NB4 (cell line): ENCODE measurements at regions not wholly inside any gene's neighbourhood (a gene's known extent, or its start where the extent isn't known, plus 50 kb on each side); places are given as distances from the start of the nearest gene placed in this dataset.

Experiments
- DNase-seq: peaks from one replicate; pipeline ENCODE4 v3.0.0; 2010; ENCODE audit warnings: low read depth
- H3K4me3 ChIP-seq: one replicate; pipeline ENCODE4 v1.5.1; 2011; ENCODE audit warnings: mild to moderate bottlenecking, low read depth, low read length, moderate library complexity
- MYC ChIP-seq: IDR thresholded peaks from 2 replicates; pipeline ENCODE4 v1.6.1; 2011; ENCODE audit warnings: low read depth, low read length
- POLR2A ChIP-seq: IDR thresholded peaks from 2 replicates; pipeline ENCODE4 v1.6.1; 2011; ENCODE audit warnings: mild to moderate bottlenecking; ENCODE audit not compliant: insufficient read length; ENCODE audit errors: extremely low read depth
- TF ChIP-seq, protein P1 (sequence below): IDR thresholded peaks from one replicate; pipeline ENCODE4 v1.5.1; 2012; ENCODE audit warnings: low read depth, low read length
- TF ChIP-seq, protein P2 (sequence below): IDR thresholded peaks from 2 replicates; pipeline ENCODE4 v1.6.1; 2011; ENCODE audit warnings: low read depth, low read length

DNA sequence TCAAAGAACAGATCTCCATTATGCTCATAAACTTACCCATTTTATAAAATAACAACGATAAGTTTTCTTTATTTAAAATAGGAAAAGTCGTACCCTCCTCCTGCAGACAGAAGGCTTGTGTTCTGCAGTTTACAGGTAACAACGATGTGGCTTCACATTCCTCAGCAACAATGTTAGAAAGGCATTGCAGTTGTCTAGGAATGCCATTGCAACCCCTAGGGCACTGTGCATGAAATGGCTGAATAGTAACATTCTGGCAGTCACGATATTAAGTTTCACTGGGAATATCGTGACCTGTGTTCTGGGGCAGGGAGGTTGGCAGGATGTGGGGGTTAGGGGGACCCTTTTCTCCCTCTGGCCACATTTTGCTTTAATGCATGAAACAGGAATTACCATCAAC is 331.9 kb downstream of the DEPDC1B start:
- TF ChIP-seq, protein P1, sequence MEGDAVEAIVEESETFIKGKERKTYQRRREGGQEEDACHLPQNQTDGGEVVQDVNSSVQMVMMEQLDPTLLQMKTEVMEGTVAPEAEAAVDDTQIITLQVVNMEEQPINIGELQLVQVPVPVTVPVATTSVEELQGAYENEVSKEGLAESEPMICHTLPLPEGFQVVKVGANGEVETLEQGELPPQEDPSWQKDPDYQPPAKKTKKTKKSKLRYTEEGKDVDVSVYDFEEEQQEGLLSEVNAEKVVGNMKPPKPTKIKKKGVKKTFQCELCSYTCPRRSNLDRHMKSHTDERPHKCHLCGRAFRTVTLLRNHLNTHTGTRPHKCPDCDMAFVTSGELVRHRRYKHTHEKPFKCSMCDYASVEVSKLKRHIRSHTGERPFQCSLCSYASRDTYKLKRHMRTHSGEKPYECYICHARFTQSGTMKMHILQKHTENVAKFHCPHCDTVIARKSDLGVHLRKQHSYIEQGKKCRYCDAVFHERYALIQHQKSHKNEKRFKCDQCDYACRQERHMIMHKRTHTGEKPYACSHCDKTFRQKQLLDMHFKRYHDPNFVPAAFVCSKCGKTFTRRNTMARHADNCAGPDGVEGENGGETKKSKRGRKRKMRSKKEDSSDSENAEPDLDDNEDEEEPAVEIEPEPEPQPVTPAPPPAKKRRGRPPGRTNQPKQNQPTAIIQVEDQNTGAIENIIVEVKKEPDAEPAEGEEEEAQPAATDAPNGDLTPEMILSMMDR: no peak
- TF ChIP-seq MYC (no peak), POLR2A (no peak)
- TF ChIP-seq, protein P2, sequence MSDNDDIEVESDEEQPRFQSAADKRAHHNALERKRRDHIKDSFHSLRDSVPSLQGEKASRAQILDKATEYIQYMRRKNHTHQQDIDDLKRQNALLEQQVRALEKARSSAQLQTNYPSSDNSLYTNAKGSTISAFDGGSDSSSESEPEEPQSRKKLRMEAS: no peak
- no peak for DNase-seq
- no peak overlapping the region for H3K4me3 ChIP-seq

DNA sequence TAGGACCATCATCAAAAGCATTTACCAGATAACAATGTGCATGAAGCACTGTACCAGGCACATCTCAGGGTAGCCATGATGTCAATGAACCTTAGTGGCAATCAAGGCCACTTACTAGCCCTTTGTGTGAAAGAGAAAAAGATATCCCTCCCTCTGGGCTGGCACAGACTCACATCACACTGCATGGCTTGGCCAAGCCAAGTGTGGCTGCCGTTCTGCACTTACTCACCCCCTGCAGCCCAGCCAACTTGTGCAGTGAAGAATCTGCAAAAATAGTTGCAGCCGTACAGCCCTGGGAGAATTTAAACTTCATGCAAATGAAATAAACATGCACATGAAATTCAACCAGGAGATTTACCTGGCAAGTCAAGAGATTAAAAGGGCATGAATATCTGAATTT is 333.5 kb downstream of the DEPDC1B start:
- no peak for DNase-seq
- TF ChIP-seq MYC: no peak
- TF ChIP-seq POLR2A: no peak
- TF ChIP-seq, protein P2: no peak
- TF ChIP-seq, protein P1: no peak
- H3K4me3 ChIP-seq: no peak overlapping the region

DNA sequence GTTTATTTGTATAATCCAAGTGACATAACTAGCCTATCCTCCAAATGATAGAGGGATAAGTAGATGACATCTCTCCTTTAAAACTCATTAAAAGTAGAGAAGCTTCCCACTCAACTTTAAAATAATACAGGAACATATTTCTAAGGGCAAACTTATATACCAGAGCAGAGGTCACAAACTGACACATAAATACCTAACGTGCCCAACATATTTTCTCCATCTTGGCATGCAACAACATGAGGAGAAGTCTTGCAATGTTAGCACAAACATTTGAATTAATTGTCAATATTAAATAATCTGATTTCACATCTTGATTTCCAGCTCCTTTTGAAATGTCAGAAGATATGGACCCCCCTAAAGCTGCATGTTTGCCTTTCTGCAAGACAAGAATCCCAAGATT is 335.0 kb downstream of the DEPDC1B start:
- H3K4me3 ChIP-seq: no peak overlapping the region
- DNase-seq: no peak
- no peak for TF ChIP-seq POLR2A
- TF ChIP-seq MYC: no peak
- TF ChIP-seq, protein P1: no peak
- TF ChIP-seq, protein P2: no peak

DNA sequence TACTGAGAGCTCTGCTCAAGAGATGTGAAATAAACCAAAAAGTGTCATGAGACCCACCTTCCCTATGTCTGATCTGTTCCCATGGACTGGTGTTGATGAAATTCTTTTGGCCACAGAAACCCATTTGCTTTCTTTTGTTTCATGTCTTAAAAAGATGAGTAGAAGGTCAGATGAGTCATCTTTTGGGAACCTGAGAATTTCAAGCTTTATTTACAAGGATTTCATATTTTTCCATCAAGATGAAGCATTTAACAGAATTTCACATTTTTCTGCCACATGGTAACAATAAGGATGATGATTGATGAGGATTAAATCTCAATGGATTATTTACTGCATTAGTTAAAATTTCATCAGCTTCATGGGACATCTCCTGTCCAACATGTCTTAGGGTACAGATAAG is 337.8 kb downstream of the DEPDC1B start:
- no peak overlapping the region for H3K4me3 ChIP-seq
- DNase-seq: no peak
- TF ChIP-seq POLR2A (no peak), MYC (no peak)
- TF ChIP-seq, protein P2: no peak

DNA sequence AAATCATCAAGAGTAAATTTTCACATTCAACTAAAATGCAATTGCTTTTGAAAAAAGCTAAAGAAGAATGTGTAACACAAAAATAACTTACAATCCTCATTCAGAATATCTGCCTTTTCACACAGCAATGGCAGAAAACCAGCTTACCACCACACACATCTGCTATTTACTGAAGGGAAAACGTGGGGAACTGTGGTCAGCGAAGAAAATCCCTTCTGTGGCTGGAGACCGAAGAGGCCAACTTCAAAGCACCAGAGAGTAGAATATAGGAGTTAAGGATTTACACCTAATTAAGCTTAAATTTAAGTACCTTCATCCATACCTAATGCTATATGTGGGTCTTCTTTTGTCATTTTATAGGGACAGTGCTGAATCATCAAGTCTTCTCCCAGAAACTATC is 339.6 kb downstream of the DEPDC1B start:
- TF ChIP-seq POLR2A: no peak
- DNase-seq: no peak
- no peak overlapping the region for H3K4me3 ChIP-seq

DNA sequence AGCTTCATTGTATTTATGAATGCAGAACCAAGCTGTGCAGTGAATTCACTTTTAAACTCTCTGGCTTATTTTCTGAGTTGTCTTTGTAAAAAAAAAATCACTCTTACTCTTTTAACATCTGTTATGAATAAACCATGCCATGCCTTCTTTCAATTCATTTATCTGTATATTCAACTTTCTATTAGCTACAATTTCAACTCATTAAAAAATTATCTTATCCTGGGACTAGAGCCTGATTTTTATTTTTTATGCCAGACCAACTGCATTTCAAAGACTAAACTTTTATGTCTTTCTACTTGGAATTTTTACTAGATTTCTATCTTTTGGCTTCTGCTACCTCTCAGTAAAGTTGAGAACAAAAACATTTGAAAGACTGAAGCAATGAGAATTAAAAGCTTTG is 342.7 kb downstream of the DEPDC1B start:
- DNase-seq: no peak
- no peak overlapping the region for H3K4me3 ChIP-seq
- TF ChIP-seq POLR2A: no peak

DNA sequence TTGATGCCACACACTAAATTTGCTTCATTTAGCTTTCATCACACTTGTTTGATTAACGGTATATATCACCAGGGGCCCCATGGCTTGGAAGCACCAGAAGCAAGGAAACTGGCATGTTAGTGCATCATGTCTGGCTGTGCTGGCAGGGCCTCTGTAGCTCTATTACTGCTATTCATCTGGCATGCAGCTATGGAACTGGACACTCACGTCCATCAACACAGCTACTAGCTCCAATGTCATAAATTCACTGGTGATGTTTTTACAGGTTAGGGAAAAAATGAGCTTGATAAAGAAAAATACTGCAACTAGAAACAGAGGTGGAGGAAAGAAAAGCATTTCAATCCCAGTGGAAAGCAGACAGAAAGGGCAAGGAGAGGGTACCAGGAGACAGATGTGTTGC is 343.2 kb downstream of the DEPDC1B start:
- TF ChIP-seq, protein P2: no peak
- TF ChIP-seq MYC: no peak
- TF ChIP-seq POLR2A: no peak
- TF ChIP-seq, protein P1: no peak
- DNase-seq: no peak
- no peak overlapping the region for H3K4me3 ChIP-seq
